H1 (cell line): ENCODE measurements at regions not wholly inside any gene's neighbourhood (a gene's known extent, or its start where the extent isn't known, plus 50 kb on each side); places are given as distances from the start of the nearest gene placed in this dataset.

Source experiments
- CTCF ChIA-PET: fragments of 300-600 bp; sonication (Branson Sonifier 250); formaldehyde crosslinking; loops from one replicate; lab custom pipeline; 2021; ENCODE audit not compliant: partially characterized antibody; lab: Charles Lee
- POLR2A ChIA-PET: fragments of 300-600 bp; sonication (Branson Sonifier 250); formaldehyde crosslinking; loops from one replicate; lab custom pipeline; 2021; ENCODE audit warnings: inconsistent platforms; ENCODE audit not compliant: partially characterized antibody; lab: Charles Lee
- DNase-seq, 2 experiments: peaks; one replicate each; pipeline versions ENCODE4 v3.0.0 to v3.0.0-alpha.2; 2010 to 2022; ENCODE audit warnings: low spot score in 2 of 2, low read depth in 1 of 2, mixed read lengths in 1 of 2
- FAIRE-seq: peaks from 2 replicates; lab custom pipeline; 2011; peaks lifted over from hg19 to GRCh38; lab: Jason Lieb, UNC
- H2AFZ ChIP-seq: 2 replicates; pipeline ENCODE4 v1.8.1; 2012; ENCODE audit warnings: low read length, inconsistent platforms
- H2AK5ac ChIP-seq: 2 replicates; pipeline ENCODE4 v1.6.1; 2013; ENCODE audit warnings: low read depth, low read length
- H2BK120ac ChIP-seq: replicated peaks from 2 replicates; pipeline ENCODE3; 2013; ENCODE audit warnings: low read depth, low read length, inconsistent platforms
- H2BK12ac ChIP-seq: 2 replicates; pipeline ENCODE4 v1.6.1; 2013; ENCODE audit warnings: low read depth, low read length
- H2BK15ac ChIP-seq: 2 replicates; pipeline ENCODE4 v1.6.1; 2013; ENCODE audit warnings: low read length
- H2BK20ac ChIP-seq: 2 replicates; pipeline ENCODE4 v1.6.1; 2013; ENCODE audit warnings: low read length
- H2BK5ac ChIP-seq: 2 replicates; pipeline ENCODE4 v1.6.1; 2013; ENCODE audit warnings: low read depth, low read length
- H3K14ac ChIP-seq: 2 replicates; pipeline ENCODE4 v1.6.1; 2013; ENCODE audit warnings: inconsistent platforms; ENCODE audit not compliant: insufficient read length
- H3K18ac ChIP-seq: 2 replicates; pipeline ENCODE4 v1.6.1; 2013; ENCODE audit warnings: low read length; ENCODE audit errors: extremely low read depth
- H3K23ac ChIP-seq: 2 replicates; pipeline ENCODE4 v1.6.1; 2013; ENCODE audit warnings: inconsistent platforms; ENCODE audit not compliant: insufficient read length
- H3K23me2 ChIP-seq: 2 replicates; pipeline ENCODE4 v1.6.1; 2013; ENCODE audit warnings: low read depth, low read length
- H3K27ac ChIP-seq: 2 replicates; pipeline ENCODE4 v1.6.1; 2011; ENCODE audit warnings: low read depth, low read length, inconsistent platforms
- H3K27me3 ChIP-seq, 4 experiments: replicated peaks in 1 of 4; 1 replicate in 1 of 4; 2 replicates in 3 of 4; pipeline versions ENCODE4 v1.6.1 to v1.8.1; 2011 to 2013; ENCODE audit warnings: low read length in 3 of 4, mild to moderate bottlenecking in 3 of 4, inconsistent platforms in 2 of 4, mixed read lengths in 2 of 4, moderate library complexity in 1 of 4; ENCODE audit not compliant: control insufficient read depth in 3 of 4, insufficient read depth in 3 of 4; ENCODE audit errors: extremely low read depth in 1 of 4
- H3K36me3 ChIP-seq, 4 experiments: 2 replicates each; pipeline versions ENCODE4 v1.6.1 to v1.8.1; 2011 to 2013; ENCODE audit warnings: mild to moderate bottlenecking in 4 of 4, low read length in 3 of 4, moderate library complexity in 2 of 4, control low read depth in 1 of 4, inconsistent platforms in 1 of 4; ENCODE audit not compliant: insufficient read depth in 4 of 4, control insufficient read depth in 2 of 4
- H3K4ac ChIP-seq: replicated peaks from 2 replicates; pipeline ENCODE3; 2013; ENCODE audit warnings: low read length, low read depth, mixed read lengths, inconsistent platforms; ENCODE audit not compliant: insufficient read length
- H3K4me1 ChIP-seq, 4 experiments: replicated peaks in 1 of 4; 1 replicate in 1 of 4; 2 replicates in 3 of 4; pipeline versions ENCODE4 v1.6.1 to v1.8.1; 2011 to 2013; ENCODE audit warnings: low read length in 3 of 4, inconsistent platforms in 2 of 4, mixed read lengths in 1 of 4; ENCODE audit not compliant: insufficient read depth in 4 of 4, control insufficient read depth in 3 of 4
- H3K4me2 ChIP-seq, 2 experiments: 2 replicates each; pipeline versions ENCODE4 v1.6.1 to v1.8.1; 2011 to 2013; ENCODE audit warnings: low read depth in 2 of 2, low read length in 2 of 2, control low read depth in 1 of 2, inconsistent platforms in 1 of 2, mild to moderate bottlenecking in 1 of 2; ENCODE audit not compliant: insufficient read depth in 1 of 2
- H3K4me3 ChIP-seq, 4 experiments: fragments of 200-600, 300-600 bp in 1 of 4; sonication (generic), shearing (Covaris generic), sonication (Bioruptor Twin) in 1 of 4; 2 replicates each; pipeline versions ENCODE4 v1.5.1 to v1.8.1; 2011 to 2016; ENCODE audit warnings: low read length in 4 of 4, low read depth in 3 of 4, control low read depth in 2 of 4, inconsistent platforms in 2 of 4, mild to moderate bottlenecking in 2 of 4, mixed read lengths in 1 of 4, moderate library complexity in 1 of 4; ENCODE audit not compliant: insufficient read depth in 2 of 4; ENCODE audit errors: extremely low read depth in 1 of 4
- H3K56ac ChIP-seq: replicated peaks from 2 replicates; pipeline ENCODE3; 2013; ENCODE audit warnings: low read depth, mild to moderate bottlenecking, mixed read lengths, low read length, inconsistent platforms; ENCODE audit not compliant: insufficient read length
- H3K79me1 ChIP-seq: 2 replicates; pipeline ENCODE4 v1.6.1; 2013; ENCODE audit warnings: low read depth, low read length, control low read depth
- H3K79me2 ChIP-seq, 2 experiments: 2 replicates each; pipeline versions ENCODE4 v1.6.1 to v1.8.1; 2012 to 2013; ENCODE audit warnings: low read length in 2 of 2, mild to moderate bottlenecking in 2 of 2, inconsistent platforms in 1 of 2; ENCODE audit not compliant: insufficient read depth in 2 of 2, control insufficient read depth in 1 of 2
- H3K9ac ChIP-seq, 4 experiments: replicated peaks in 1 of 4; 1 replicate in 1 of 4; 2 replicates in 3 of 4; pipeline versions ENCODE4 v1.6.1 to v1.8.1; 2011 to 2013; ENCODE audit warnings: low read depth in 3 of 4, low read length in 3 of 4, control low read depth in 2 of 4, mild to moderate bottlenecking in 2 of 4, moderate library complexity in 2 of 4, inconsistent platforms in 1 of 4; ENCODE audit errors: extremely low read depth in 1 of 4
- H3K9me3 ChIP-seq, 2 experiments: 2 replicates each; pipeline versions ENCODE4 v1.6.1 to v1.8.1; 2012 to 2013; ENCODE audit warnings: mild to moderate bottlenecking in 2 of 2, moderate library complexity in 2 of 2, control low read depth in 1 of 2, inconsistent platforms in 1 of 2, low read depth in 1 of 2, low read length in 1 of 2, mixed read lengths in 1 of 2; ENCODE audit not compliant: insufficient read depth in 2 of 2
- H4K20me1 ChIP-seq, 2 experiments: replicated peaks in 1 of 2; 2 replicates each; pipeline versions ENCODE3 to v1.8.1; 2011 to 2013; ENCODE audit warnings: inconsistent platforms in 2 of 2, low read length in 2 of 2, mild to moderate bottlenecking in 1 of 2; ENCODE audit not compliant: insufficient read depth in 2 of 2, control insufficient read depth in 1 of 2
- H4K5ac ChIP-seq: 2 replicates; pipeline ENCODE4 v1.6.1; 2013; ENCODE audit warnings: low read length, low read depth, mixed read lengths, inconsistent platforms; ENCODE audit not compliant: insufficient read length
- H4K8ac ChIP-seq: 2 replicates; pipeline ENCODE4 v1.8.0; 2013; ENCODE audit warnings: mild to moderate bottlenecking, moderate library complexity, low read length, inconsistent platforms; ENCODE audit not compliant: insufficient read depth; ENCODE audit errors: extremely low read depth
- H4K91ac ChIP-seq: replicated peaks from 2 replicates; pipeline ENCODE3; 2013; ENCODE audit warnings: low read length, mixed read lengths, inconsistent platforms; ENCODE audit not compliant: insufficient read length
- ASH2L ChIP-seq: fragments of 200-600, 300-600 bp; sonication (generic); IDR thresholded peaks from one replicate; pipeline ENCODE4 v1.7.1; 2017; ENCODE audit warnings: low read length
- BACH1 ChIP-seq: IDR thresholded peaks from 2 replicates; pipeline ENCODE4 v1.6.1; 2012; ENCODE audit warnings: low read length, improper control_type of control experiment
- CHD1 ChIP-seq: IDR thresholded peaks from 2 replicates; pipeline ENCODE4 v1.6.1; 2012; ENCODE audit warnings: low read depth, low read length, improper control_type of control experiment
- CREB1 ChIP-seq: IDR thresholded peaks from 2 replicates; pipeline ENCODE4 v1.6.1; 2012; ENCODE audit warnings: inconsistent platforms
- JUN ChIP-seq: IDR thresholded peaks from 2 replicates; pipeline ENCODE4 v1.6.1; 2011; ENCODE audit warnings: low read depth, mild to moderate bottlenecking, improper control_type of control experiment, low read length
- POLR2A ChIP-seq, 2 experiments: IDR thresholded peaks; 1 replicate in 1 of 2; 2 replicates in 1 of 2; pipeline ENCODE4 v1.6.1; 2011; ENCODE audit warnings: low read depth in 2 of 2, low read length in 2 of 2, mild to moderate bottlenecking in 2 of 2; ENCODE audit errors: control extremely low read depth in 1 of 2
- POLR2AphosphoS5 ChIP-seq: IDR thresholded peaks from 2 replicates; pipeline ENCODE4 v1.6.1; 2011; ENCODE audit warnings: low read depth, low read length
- RBBP5 ChIP-seq: IDR thresholded peaks from 2 replicates; pipeline ENCODE4 v1.7.1; 2012; ENCODE audit warnings: low read depth, mild to moderate bottlenecking, inconsistent platforms, low read length, moderate library complexity, borderline replicate concordance
- TEAD4 ChIP-seq: IDR thresholded peaks from 2 replicates; pipeline ENCODE4 v1.6.1; 2012; ENCODE audit warnings: low read depth, low read length, inconsistent platforms, mixed read lengths
- WGBS, 2 experiments: shearing (Covaris generic) in 1 of 2; methylation state at CpG; one replicate each; pipeline versions ENCODE4 v1.1.6 to v1.1.7; 2013 to 2015; ENCODE audit warnings: low lambda C conversion rate in 2 of 2, mixed read lengths in 2 of 2, inconsistent platforms in 1 of 2, low coverage in 1 of 2, missing lambda C conversion rate in 1 of 2; ENCODE audit not compliant: insufficient replicate concordance in 2 of 2, insufficient coverage in 1 of 2, insufficient read length in 1 of 2; ENCODE audit errors: extremely low coverage in 1 of 2, missing lambda C conversion rate in 1 of 2; 5-methylcytosine and 5-hydroxymethylcytosine counted together
- TF ChIP-seq, protein P1 (sequence below), 3 experiments: IDR thresholded peaks; 1 replicate in 2 of 3; 2 replicates in 1 of 3; pipeline versions ENCODE4 v1.5.1 to v1.6.1; 2011; ENCODE audit warnings: low read length in 3 of 3, mild to moderate bottlenecking in 3 of 3, inconsistent platforms in 2 of 3, low read depth in 1 of 3, moderate library complexity in 1 of 3; ENCODE audit not compliant: insufficient read depth in 1 of 3; ENCODE audit errors: control extremely low read depth in 1 of 3

DNA sequence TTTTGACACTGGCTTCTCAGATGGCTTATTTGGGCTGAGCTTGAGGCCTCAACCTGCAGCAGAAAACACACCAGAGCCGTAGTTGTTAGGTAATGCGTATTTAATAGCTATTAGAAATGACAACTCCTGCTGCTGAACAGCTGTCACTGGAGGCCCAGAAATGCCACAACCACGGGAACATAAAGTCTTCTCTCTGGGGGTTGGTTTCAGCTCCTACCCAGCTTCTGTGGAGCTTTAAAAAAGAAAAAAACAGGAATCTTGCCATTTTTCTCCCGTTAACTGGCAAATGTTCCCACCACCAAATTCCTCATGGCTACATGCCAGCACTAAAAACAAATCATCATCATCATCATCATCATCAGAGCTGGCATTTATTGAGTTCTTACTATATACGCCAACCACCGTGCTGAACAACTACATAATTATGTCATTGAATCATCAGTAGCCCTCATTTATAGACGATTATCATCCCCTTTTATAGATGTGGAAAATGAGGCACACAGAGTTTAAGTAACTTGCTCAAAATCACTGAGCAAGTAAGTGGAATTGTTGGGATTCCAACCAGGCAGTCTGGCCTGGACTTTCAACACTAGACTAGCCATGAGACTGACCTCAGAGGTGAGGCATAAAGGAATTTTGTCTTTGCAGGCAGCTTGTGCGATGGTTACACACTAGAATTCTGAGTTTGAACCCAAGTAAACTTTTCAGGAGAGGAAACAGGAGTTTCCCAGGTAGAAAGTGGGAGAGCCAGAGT is 185.3 kb upstream of the WWC1 start:
- Histone ChIP-seq H2AFZ (no peak overlapping the region), H3K23me2 (no peaks in the 10 kb centered on the region; the same call in 1 of the 2 replicates), H3K36me3 (no peaks in the 10 kb centered on the region)
- TF ChIP-seq TEAD4, result no peak
- TF ChIP-seq POLR2A (IDR thresholded peaks at IDR 0.05; ENCODE audit: control extremely low read depth in 1 of 2, low read depth in 2 of 2, low read length in 2 of 2), result no peak
- no peak for TF ChIP-seq JUN
- TF ChIP-seq CHD1, result no peak
- no peak for TF ChIP-seq BACH1
- no peak for TF ChIP-seq ASH2L
- no peak for TF ChIP-seq POLR2AphosphoS5
- TF ChIP-seq RBBP5, result no peak
- TF ChIP-seq, protein P1, sequence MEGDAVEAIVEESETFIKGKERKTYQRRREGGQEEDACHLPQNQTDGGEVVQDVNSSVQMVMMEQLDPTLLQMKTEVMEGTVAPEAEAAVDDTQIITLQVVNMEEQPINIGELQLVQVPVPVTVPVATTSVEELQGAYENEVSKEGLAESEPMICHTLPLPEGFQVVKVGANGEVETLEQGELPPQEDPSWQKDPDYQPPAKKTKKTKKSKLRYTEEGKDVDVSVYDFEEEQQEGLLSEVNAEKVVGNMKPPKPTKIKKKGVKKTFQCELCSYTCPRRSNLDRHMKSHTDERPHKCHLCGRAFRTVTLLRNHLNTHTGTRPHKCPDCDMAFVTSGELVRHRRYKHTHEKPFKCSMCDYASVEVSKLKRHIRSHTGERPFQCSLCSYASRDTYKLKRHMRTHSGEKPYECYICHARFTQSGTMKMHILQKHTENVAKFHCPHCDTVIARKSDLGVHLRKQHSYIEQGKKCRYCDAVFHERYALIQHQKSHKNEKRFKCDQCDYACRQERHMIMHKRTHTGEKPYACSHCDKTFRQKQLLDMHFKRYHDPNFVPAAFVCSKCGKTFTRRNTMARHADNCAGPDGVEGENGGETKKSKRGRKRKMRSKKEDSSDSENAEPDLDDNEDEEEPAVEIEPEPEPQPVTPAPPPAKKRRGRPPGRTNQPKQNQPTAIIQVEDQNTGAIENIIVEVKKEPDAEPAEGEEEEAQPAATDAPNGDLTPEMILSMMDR (IDR thresholded peaks at IDR 0.05; ENCODE audit: control extremely low read depth in 1 of 3, insufficient read depth in 1 of 3, low read depth in 1 of 3, low read length in 3 of 3), result no peak
- TF ChIP-seq CREB1, result no peak
- TF ChIP-seq, all 59 proteins: peak for 0
- Histone ChIP-seq H3K9ac (no peak overlapping the region), H3K79me2 (no peaks in the 10 kb centered on the region), H4K8ac (no peak overlapping the region), H3K4me3 (no peak overlapping the region), H3K18ac (peak overlapping the region; percentile 19; the same call in 1 of the 2 replicates), H3K23ac (no peak overlapping the region), H3K79me1 (no peaks in the 10 kb centered on the region), H3K14ac (no peak overlapping the region), H3K9me3 (no peaks in the 10 kb centered on the region), H4K20me1 (no peaks in the 10 kb centered on the region), H4K5ac (no peak overlapping the region), H2BK5ac (no peak overlapping the region), H4K91ac (no peak overlapping the region), H3K4me1 (peaks cover 13 to 27% (median 15%) of the 10 kb centered on the region in 4 experiments), H2BK20ac (0 out of 2 replicates have a peak overlapping the region, but pooled peaks have one; percentile 32), H3K27ac (no peak overlapping the region), H2BK12ac (no peak overlapping the region), H3K4me2 (no peak overlapping the region), H2BK15ac (no peak overlapping the region), H2AK5ac (no peak overlapping the region), H3K56ac (no peak overlapping the region), H2BK120ac (no peak overlapping the region), H3K27me3 (no peaks in the 10 kb centered on the region), H3K4ac (no peak overlapping the region)
- FAIRE-seq, result no peak
- 84% methylated on average over 8 of the region's 8 CpGs; no CpG with 5 or more reads in 1 of the 2 experiments for WGBS, 2 experiments
- ChIA-PET CTCF (interaction anchor here (1.5 to 14.3 kb wide), 5 partner anchors 7 to 112 kb away, joined by 4 to 192 read pairs (median 6); no protein-coding TSS in a partner anchor), POLR2A (no interaction called here)
- DNase-seq, result no peak
